ENCODE measurements at regions not wholly inside any gene's neighbourhood (a gene's known extent, or its start where the extent isn't known, plus 50 kb on each side); places are given as distances from the start of the nearest gene placed in this dataset.

- no peak for TF ChIP-seq CBX3 (IDR thresholded peaks at IDR 0.05; ENCODE audit: low read depth)
- TF ChIP-seq ZNF274 (IDR thresholded peaks at IDR 0.05; ENCODE audit: low read depth, low read length), result no peak
- TF ChIP-seq JUND (IDR thresholded peaks at IDR 0.05), result no peak
- TF ChIP-seq EZH2 (IDR thresholded peaks at IDR 0.05), result no peak
- TF ChIP-seq YY1 (IDR thresholded peaks at IDR 0.05; ENCODE audit: extremely low read depth, insufficient replicate concordance, low read depth, low read length), result no peak
Measured at GRCh38 chr9:75623462-75623861, 267.0 kb upstream of the PCSK5 start (continued).

- no peaks in the 10 kb centered on the region for H3K4me1 ChIP-seq (ENCODE audit: control insufficient read depth in 1 of 2, insufficient read depth in 2 of 2, low read length in 2 of 2)
- H3K27me3 ChIP-seq (ENCODE audit: insufficient read depth, low read length), result no peaks in the 10 kb centered on the region
- no peak overlapping the region for H3K4me2 ChIP-seq (ENCODE audit: low read length)
- intact Hi-C loops (cut with micrococcal nuclease), result no loop called here
- no peaks in the 10 kb centered on the region for H3K9me3 ChIP-seq (ENCODE audit: control insufficient read depth in 1 of 2, insufficient read depth in 1 of 2, low read depth in 1 of 2, low read length in 2 of 2)
- ATAC-seq, result no peak
- BruUV-seq (replicated peaks), result no TSS peak
- no peaks in the 10 kb centered on the region for H3K9me2 ChIP-seq (ENCODE audit: insufficient read depth)
- no peaks in the 10 kb centered on the region for H3K36me3 ChIP-seq (ENCODE audit: control insufficient read depth in 1 of 2, insufficient read depth in 2 of 2, low read length in 2 of 2)
- RAD21 ChIA-PET (ENCODE audit: low non-redundant PET in 1 of 2, low total read pairs in 2 of 2, uncharacterized antibody in 2 of 2, unreplicated experiment in 2 of 2), result no interaction called here
- POLR2A ChIA-PET, result no interaction called here
- H3K4me3 ChIP-seq (replicated peaks in 1 of 2; ENCODE audit: low read depth in 1 of 2, low read length in 2 of 2), result no peak overlapping the region
- no peaks in the 10 kb centered on the region for H3K79me2 ChIP-seq (ENCODE audit: insufficient read depth, low read length)
- no peak overlapping the region for H3K27ac ChIP-seq (ENCODE audit: low read depth, low read length)
- TF ChIP-seq, protein P1, sequence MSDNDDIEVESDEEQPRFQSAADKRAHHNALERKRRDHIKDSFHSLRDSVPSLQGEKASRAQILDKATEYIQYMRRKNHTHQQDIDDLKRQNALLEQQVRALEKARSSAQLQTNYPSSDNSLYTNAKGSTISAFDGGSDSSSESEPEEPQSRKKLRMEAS (IDR thresholded peaks at IDR 0.05), result no peak
- TF ChIP-seq POLR2A (IDR thresholded peaks at IDR 0.05; ENCODE audit: borderline replicate concordance, extremely low read depth, insufficient read depth, insufficient read length), result no peak
- TF ChIP-seq FOSL1 (IDR thresholded peaks at IDR 0.05; ENCODE audit: low read depth), result no peak
- TF ChIP-seq EZH2 (IDR thresholded peaks at IDR 0.05), result no peak
- no peak for TF ChIP-seq SIN3A (IDR thresholded peaks at IDR 0.05; ENCODE audit: low read depth)
- no peak for TF ChIP-seq POLR2AphosphoS5 (IDR thresholded peaks at IDR 0.05; ENCODE audit: low read depth, low read length)
- TF ChIP-seq, protein P2, sequence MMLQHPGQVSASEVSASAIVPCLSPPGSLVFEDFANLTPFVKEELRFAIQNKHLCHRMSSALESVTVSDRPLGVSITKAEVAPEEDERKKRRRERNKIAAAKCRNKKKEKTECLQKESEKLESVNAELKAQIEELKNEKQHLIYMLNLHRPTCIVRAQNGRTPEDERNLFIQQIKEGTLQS (IDR thresholded peaks at IDR 0.05), result no peak
- TF ChIP-seq ZFX (IDR thresholded peaks at IDR 0.05), result no peak
- no peak for TF ChIP-seq ELF1 (IDR thresholded peaks at IDR 0.05; ENCODE audit: borderline replicate concordance, low read depth)
- no peaks in the 10 kb centered on the region for H4K20me1 ChIP-seq (ENCODE audit: insufficient read depth)
- H2AFZ ChIP-seq (ENCODE audit: low read depth, low read length, poor library complexity, severe bottlenecking), result no peak overlapping the region
- no peak overlapping the region for H3K9ac ChIP-seq (ENCODE audit: low read length)
- no peak for DNase-seq (ENCODE audit: low read depth, low spot score)
- CTCF ChIA-PET, result no interaction called here
Measured at GRCh38 chr9:75624998-75625397, 265.5 kb upstream of the PCSK5 start.
